ENCODE measurements at regions not wholly inside any gene's neighbourhood (a gene's known extent, or its start where the extent isn't known, plus 50 kb on each side); places are given as distances from the start of the nearest gene placed in this dataset.

- DNase-seq (ENCODE audit: low read depth), result no peak
- no peak overlapping the region for H3K4me3 ChIP-seq (ENCODE audit: low read length)
- TF ChIP-seq, protein P1, sequence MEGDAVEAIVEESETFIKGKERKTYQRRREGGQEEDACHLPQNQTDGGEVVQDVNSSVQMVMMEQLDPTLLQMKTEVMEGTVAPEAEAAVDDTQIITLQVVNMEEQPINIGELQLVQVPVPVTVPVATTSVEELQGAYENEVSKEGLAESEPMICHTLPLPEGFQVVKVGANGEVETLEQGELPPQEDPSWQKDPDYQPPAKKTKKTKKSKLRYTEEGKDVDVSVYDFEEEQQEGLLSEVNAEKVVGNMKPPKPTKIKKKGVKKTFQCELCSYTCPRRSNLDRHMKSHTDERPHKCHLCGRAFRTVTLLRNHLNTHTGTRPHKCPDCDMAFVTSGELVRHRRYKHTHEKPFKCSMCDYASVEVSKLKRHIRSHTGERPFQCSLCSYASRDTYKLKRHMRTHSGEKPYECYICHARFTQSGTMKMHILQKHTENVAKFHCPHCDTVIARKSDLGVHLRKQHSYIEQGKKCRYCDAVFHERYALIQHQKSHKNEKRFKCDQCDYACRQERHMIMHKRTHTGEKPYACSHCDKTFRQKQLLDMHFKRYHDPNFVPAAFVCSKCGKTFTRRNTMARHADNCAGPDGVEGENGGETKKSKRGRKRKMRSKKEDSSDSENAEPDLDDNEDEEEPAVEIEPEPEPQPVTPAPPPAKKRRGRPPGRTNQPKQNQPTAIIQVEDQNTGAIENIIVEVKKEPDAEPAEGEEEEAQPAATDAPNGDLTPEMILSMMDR (IDR thresholded peaks at IDR 0.05; ENCODE audit: insufficient read depth, low read depth, low read length, missing control alignments), result no peak
These were observed 89.4 kb upstream of the DIO3 start for GRCh38 chr14:101471723-101472517.

DNA sequence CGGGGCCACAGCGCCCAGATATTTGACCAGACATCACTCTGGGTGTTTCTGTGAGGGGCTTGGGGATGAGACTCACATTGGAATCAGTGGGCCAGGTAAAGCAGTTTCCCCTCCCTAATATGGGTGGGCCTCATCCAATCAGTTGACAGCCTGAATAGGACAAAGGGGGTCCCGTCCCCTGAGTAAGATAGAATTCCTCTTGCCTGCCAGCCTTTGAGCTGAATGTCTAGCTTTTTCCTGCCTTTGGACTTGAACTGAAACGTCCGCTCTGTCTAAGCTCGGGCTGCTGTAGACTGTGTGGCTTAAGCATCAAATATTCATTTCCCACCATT is 88.8 kb upstream of the DIO3 start:
- no peak overlapping the region for H3K4me3 ChIP-seq (ENCODE audit: low read length)
- DNase-seq (ENCODE audit: low read depth), result no peak
- TF ChIP-seq, protein P1 (IDR thresholded peaks at IDR 0.05; ENCODE audit: insufficient read depth, low read depth, low read length, missing control alignments), result no peak

- no peak overlapping the region for H3K4me3 ChIP-seq (ENCODE audit: low read length)
- DNase-seq (ENCODE audit: low read depth), result no peak
- TF ChIP-seq, protein P1 (IDR thresholded peaks at IDR 0.05; ENCODE audit: insufficient read depth, low read depth, low read length, missing control alignments), result no peak
These were observed 88.1 kb upstream of the DIO3 start for GRCh38 chr14:101473045-101473729.

DNA sequence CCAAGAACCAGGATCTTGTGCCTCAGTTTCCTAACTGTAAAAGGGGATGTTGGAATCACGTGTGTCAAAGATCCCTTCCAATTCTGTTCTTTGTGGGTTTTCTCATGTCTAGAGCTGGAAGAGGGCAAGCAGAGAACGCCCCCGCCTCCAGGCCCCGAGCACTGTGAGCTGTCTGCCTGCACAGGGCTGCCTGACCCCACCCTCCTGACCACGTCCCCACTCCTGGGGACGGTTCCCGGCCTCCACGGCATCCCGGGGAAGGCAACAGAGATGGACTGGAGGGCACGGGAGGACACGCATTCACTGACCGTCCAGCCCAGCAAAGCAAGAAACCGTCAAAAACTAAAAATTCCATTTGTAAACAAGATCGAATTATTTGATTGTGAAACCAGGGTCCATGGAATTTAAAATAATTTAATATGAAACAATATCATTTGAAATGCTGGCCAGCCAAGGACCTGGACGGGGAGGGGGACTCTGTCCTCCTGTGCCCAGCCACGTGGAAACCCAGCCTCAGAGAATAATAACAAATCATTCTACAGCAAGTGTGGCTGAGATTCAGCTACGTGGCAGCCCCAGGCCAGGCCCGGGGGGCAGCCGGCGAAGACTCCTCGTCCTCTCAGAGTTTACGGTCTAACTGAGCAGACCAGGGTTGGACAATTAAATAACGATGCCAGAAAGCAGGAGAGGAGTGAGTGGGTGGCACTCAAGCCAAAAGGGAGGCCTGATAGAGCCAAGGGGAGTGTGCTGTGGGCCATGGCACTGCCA is 87.3 kb upstream of the DIO3 start:
- TF ChIP-seq, protein P1 (IDR thresholded peaks at IDR 0.05; ENCODE audit: insufficient read depth, low read depth, low read length, missing control alignments), result no peak
- H3K4me3 ChIP-seq (ENCODE audit: low read length), result no peak overlapping the region
- DNase-seq (ENCODE audit: low read depth), result no peak

GRCh38 chr14:101474563-101475455 is 86.5 kb upstream of the DIO3 start:
- TF ChIP-seq, protein P1 (IDR thresholded peaks at IDR 0.05; ENCODE audit: insufficient read depth, low read depth, low read length, missing control alignments), result no peak
- no peak for DNase-seq (ENCODE audit: low read depth)
- H3K4me3 ChIP-seq (ENCODE audit: low read length), result no peak overlapping the region

Measured in epithelial cell of esophagus (primary cell).